GM20000 (cell line): ENCODE measurements at regions not wholly inside any gene's neighbourhood (a gene's known extent, or its start where the extent isn't known, plus 50 kb on each side); places are given as distances from the start of the nearest gene placed in this dataset.

ENCODE experiments used
- DNase-seq: peaks from one replicate; pipeline ENCODE4 v3.0.0; 2012; ENCODE audit warnings: low spot score
- CTCF ChIP-seq: IDR thresholded peaks from 2 replicates; pipeline ENCODE4 v1.5.1; 2012; ENCODE audit warnings: mild to moderate bottlenecking, control low read depth; ENCODE audit errors: extremely low read depth, missing control alignments

- no peak for TF ChIP-seq CTCF
- no peak for DNase-seq
Observed at GRCh38 chr7:17601921-17602320, 303.5 kb downstream of the AHR start.

GRCh38 chr7:17608114-17608833 is 309.8 kb downstream of the AHR start:
- DNase-seq, result no peak
- no peak for TF ChIP-seq CTCF

GRCh38 chr7:17611611-17612010 is 313.2 kb downstream of the AHR start:
- TF ChIP-seq CTCF, result no peak
- DNase-seq, result no peak

- TF ChIP-seq CTCF, result no peak
- no peak for DNase-seq
Observed at GRCh38 chr7:17613338-17614041, 315.0 kb downstream of the AHR start.

GRCh38 chr7:17617380-17617779 is 318.9 kb downstream of the AHR start:
- TF ChIP-seq CTCF, result no peak
- no peak for DNase-seq

GRCh38 chr7:17617857-17618651 is 319.6 kb downstream of the AHR start:
- TF ChIP-seq CTCF, result no peak
- no peak for DNase-seq

- no peak for DNase-seq
- no peak for TF ChIP-seq CTCF
Observed at GRCh38 chr7:17618652-17618974, 320.2 kb downstream of the AHR start.
